NCI-H345 treated with DMSO at 0.1 percent for 48 hours (cell line): ENCODE measurements at regions not wholly inside any gene's neighbourhood (a gene's known extent, or its start where the extent isn't known, plus 50 kb on each side); places are given as distances from the start of the nearest gene placed in this dataset.

ENCODE experiments used
- DNase-seq: peaks from one replicate; lab custom pipeline; 2025; ENCODE audit not compliant: unreplicated experiment; lab: John Stamatoyannopoulos, UW

GRCh38 chr20:40738976-40739375 lies 49.9 kb upstream of the MAFB start:
- DNase-seq: no peak

GRCh38 chr20:40739841-40740240 lies 50.8 kb upstream of the MAFB start:
- no peak for DNase-seq

DNA sequence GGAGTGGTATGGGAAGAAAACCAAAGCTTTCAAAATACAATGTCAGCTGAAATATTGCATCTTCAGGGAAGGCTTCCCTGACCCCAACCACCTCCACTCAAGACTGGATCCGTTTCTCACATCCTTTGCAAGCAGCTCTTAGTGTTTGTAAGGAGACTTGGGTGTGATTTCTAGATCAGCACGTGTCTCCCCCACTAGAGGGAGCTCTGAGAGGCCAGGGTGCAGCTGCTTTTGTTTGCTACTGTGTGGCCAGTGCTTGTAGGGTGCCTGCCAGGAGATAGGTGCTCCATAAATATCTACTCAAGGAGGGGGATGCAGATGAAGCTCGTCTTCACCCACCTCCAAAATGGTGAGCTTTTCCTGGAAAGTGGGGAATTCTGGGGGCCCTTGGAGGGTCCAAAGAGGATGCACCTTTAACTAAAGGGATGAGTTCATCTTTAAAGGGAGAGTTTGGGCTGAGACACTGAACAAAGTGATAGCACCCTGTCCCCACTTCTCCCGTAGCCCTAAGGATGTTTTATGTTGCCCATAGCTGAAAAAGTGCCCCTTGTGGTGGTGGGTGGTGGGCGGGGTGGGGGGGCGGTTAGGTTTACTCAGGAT lies 52.6 kb upstream of the MAFB start:
- DNase-seq: peak; percentile 2

DNA sequence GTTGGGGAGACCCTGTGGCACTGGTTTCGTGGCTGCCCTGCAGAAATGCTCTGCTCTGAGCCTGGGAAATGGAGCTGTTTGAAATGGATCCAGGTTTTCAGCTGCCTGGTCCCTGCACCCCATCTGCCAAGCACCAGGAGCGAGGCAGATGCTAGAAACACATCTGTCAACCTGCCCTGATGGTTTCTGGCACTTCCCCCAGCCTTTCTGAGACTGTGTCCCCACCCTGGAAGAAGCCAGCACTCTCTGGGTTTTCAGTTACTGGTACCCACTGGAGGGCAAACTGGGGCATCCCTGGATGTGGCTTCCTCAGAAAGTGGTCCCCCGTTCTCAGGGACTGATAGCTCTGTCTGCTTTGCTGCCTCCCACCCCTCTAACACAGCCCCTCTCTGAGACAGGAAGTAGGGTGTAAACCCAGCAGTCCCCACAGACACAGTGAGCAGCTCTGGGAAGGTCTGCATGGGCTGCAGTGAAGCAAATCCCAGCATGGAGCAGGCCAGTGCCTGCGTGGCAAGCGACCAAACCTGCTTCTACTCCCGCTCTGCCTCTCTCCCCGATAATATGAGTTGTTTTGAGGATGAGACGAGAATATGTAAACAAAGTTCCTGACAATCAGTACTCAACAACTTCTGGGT lies 54.2 kb upstream of the MAFB start:
- no peak for DNase-seq

DNA sequence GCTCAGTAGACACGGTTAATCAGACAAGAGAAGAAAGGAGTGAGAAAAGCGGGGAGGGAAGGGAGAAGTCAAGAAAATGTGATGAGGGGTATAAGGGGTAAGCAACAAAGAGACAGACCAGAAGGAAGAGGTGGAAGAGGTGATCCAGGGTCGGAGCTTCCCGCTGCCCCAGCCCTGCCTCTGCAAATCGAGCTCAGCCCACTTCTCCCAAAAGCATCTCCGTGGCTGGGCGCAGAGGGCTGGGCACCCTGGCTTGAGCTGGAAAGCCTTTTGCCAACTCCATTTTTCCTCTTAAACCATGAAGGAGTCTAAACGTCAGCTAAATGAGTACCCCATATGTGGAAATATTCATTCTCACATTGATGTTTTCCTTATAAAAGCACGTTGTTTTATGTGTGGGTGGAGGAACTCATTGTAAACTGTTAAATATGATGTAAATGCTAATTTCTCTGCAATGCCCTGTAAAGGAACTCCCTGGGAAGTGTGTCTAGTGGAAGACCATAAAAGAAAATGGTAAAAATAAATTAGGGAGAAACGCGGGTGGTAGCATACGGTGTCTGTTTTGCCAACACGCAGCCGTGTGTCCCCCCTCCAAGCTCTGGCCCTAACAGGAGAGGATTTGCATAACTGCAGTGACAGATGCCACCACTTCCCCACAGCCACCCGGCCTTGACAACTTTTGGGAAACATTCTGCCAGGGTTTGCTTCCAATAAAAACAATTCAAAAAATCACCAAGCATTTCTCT lies 55.2 kb upstream of the MAFB start:
- DNase-seq: no peak

DNA sequence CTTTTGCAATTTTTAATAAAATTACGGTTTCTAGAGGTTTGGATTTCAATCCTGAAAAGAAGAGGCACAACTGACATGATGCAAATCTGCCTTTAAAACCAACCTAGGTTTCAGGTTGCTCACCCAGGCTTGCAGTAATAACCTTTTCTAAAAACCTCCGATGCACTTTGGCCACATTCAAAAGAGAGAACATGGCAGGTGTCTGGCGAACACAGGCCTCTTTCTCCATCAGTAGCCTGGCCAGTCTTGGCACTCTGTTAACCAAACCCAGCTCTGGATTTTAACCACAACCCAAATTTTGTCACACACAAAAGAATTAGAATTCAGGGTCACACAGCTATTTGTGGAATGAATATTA lies 55.8 kb upstream of the MAFB start:
- no peak for DNase-seq

- DNase-seq: no peak
Measured at GRCh38 chr20:40746251-40746650, 57.2 kb upstream of the MAFB start.

DNA sequence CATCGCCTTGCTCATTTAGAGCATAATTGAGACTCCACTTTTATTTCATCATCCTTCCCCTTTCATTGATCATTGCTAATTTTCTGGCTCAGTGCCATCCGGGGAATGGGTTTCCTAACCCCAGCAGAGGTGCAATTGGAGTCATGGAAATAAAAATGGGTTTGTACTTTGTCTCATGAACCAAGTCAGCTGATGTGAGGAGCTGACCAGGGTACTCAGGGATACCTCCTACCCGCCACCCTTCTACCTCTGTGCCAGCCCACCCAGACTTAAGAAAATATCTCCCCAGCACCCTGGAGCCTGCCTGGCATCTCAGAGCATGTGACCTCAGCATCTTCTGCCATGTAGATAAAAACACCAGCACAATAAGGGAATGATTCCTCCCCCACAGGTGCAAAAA lies 59.1 kb upstream of the MAFB start:
- DNase-seq: no peak

DNA sequence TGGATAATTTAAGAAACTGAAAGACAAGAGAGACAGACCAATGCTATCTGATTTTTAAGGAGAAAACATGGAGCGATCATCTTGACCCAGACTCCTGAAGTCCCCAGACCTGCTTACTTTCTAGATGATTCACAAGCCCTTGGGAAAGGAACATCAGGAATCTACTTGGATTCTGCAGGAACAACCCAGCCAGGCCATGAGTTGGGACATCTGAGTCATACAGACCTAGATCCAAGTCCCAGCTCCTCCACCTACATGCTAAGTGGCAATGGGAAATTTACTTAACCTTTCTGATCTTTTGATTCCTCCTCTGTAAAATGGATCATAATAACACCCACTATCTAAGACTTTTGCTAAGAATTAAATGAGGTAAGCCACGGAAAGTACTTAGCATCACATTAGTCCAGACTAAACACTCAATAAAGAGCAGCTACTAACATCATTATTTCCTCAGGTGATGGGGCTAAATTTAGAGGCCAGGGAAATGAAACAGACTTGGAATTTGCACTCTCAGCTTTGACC lies 61.0 kb upstream of the MAFB start:
- DNase-seq: no peak

DNA sequence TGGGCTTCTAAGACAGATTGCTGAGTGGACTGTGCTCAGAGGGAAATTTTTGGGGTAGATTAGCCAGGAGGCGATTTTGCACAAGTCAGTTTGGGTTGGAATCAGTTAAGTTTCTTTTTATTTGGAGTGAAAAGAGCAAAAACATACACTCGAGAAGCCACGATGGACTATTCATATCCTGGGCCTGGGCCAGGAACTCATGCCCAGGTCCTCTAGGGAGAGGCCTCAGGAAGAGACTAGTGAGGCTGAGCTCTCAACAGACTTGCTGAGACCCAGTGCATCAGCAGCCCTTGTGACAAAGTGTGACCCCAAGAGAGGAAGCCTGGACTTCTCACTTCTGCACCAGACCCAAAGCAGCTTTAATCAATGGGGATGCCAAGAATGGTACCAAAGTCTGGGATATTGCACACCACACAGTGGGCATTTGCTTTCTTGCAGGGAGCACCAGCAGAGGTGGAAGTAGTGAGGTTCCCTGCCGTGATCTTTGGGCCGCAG lies 61.6 kb upstream of the MAFB start:
- no peak for DNase-seq

DNA sequence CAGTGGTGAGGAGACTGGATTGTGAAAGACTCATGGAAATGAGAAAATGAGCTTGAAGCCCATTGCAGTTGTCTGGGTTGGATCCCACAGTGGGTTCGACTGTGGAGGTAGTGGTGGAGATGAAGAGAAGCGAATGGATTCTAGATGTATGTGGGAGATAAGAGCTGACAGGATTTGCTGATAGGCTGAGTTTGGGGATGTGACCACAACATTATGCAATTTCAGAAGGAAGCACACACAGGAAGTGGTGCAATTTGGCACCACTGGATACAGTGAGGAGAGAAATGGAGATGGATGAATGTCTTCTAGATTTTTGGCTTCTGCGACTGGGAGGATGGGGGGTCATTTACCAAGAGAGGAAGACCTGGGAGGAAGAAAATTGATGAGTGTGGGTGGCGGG lies 64.4 kb upstream of the MAFB start:
- no peak for DNase-seq

GRCh38 chr20:40754339-40754943 lies 65.4 kb upstream of the MAFB start:
- DNase-seq: no peak

- no peak for DNase-seq
Measured at GRCh38 chr20:40757087-40757486, 68.1 kb upstream of the MAFB start.

DNA sequence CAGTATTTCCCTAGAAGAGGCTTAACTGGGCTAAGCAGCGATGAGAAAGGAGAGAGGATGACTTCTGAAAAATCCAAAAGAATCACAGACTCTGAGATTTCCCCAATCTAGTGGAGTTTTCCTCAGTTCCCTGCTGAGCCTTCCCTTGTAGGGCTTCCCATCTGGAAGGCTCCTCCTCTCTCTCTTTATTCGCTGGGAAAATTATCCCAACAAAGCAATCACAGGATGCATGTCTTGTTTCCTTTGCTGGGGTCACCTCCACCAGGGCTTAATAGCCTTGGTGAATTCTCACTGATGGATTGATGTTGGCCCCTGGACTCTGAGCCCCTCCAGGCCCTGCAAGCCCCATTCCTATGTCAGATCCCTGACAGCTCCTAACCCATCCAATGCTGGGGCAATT lies 69.8 kb upstream of the MAFB start:
- no peak for DNase-seq

- no peak for DNase-seq
Measured at GRCh38 chr20:40760399-40760798, 71.4 kb upstream of the MAFB start.

- no peak for DNase-seq
Measured at GRCh38 chr20:40763646-40764295, 74.7 kb upstream of the MAFB start.

DNA sequence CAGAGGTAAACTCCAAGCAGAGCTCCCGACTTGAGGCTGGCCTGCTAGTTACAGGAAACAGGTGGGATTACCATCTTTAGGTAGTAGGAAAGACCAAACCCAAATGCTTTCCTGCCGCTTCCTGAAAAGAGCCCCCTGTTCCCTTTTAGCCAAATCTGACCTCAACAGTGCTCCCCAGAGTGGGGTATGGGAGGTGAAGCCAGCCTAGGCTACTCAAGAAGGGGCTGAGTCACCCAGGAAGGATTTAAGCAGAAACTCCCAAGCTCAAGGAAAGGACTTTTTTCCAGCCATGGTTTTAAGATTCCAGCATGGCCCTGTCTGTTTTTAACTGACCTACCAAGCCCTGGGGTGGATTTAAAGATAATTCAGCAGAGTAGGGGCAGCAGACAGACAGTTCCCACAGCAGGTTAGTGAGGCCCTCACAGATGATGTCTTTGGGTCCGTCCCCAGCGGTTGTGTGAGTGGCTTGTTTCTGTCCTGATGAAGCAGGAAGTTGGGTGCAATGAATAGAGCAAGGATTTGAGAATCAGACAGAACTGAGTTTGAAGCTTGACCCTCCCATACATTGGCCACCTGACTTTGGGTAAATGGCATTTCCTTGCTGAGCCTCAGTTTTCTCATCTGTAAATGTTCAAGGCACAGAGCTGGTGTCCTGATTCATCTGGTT lies 76.9 kb upstream of the MAFB start:
- DNase-seq: no peak

GRCh38 chr20:40766790-40767614 lies 78.0 kb upstream of the MAFB start:
- DNase-seq: no peak

- DNase-seq: no peak
Measured at GRCh38 chr20:40767615-40767924, 78.5 kb upstream of the MAFB start.

- DNase-seq: no peak
Measured at GRCh38 chr20:40768105-40768504, 79.1 kb upstream of the MAFB start.
